ENCODE measurements at regions not wholly inside any gene's neighbourhood (a gene's known extent, or its start where the extent isn't known, plus 50 kb on each side); places are given as distances from the start of the nearest gene placed in this dataset.
"Not testable (repeated sequence)": the region's sequence is repeated elsewhere in the genome, so short reads cannot be mapped to it uniquely, and the experiment has no call there.

DNA sequence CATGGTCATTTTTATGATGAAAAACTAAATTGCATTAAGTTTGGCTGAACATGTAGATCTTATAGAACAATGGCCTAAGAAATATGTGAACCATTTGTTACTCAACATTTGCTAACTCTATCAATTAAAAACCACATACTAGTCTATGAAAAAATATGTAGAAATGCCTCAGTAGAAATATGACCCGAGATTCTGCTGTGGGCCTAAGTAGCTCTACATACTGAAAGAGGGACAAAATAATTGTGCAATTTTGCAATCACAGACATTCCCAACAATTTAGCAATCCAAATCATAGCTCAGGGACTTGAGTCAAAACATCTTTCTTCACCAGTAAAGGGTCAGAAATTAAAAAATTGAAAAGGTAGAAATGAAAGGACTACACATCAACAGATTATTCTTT is 619.0 kb downstream of the FRK start:
- DNase-seq (ENCODE audit: low spot score): no peak

DNA sequence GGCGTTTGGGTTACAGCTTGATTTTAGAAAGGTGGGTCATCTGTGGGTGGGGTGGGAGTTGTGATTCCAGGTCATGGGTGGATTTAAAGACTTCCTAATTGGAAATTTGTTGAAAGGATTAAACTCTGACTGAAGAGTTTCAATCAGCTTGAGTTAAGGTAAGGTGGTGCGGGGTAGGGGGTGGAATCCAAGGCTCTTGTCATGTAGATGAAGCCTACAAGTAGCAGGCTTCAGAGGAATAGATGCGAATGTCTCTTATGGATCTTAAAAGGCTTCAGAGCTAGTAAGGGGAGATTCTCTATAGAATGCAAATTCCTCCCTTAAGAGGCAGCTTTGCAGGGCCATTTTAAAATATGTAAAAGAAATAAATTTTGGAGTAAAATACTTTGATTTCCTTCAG is 645.3 kb downstream of the FRK start:
- no peak for DNase-seq (ENCODE audit: low spot score)

DNA sequence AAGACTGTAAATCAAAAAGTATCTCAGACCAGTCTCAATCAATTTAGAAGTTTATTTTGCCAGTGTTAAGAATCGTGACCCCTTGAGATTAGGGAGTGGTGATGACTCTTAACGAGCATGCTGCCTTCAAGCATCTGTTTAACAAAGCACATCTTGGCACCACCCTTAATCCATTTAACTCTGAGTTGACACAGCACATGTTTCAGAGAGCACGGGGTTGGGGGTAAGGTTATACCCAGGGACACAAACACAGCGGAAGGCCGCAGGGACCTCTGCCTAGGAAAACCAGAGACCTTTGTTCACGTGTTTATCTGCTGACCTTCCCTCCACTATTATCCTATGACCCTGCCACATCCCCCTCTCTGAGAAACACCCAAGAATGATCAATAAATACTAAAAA is 645.8 kb downstream of the FRK start:
- DNase-seq (ENCODE audit: low spot score): not testable (repeated sequence)

DNA sequence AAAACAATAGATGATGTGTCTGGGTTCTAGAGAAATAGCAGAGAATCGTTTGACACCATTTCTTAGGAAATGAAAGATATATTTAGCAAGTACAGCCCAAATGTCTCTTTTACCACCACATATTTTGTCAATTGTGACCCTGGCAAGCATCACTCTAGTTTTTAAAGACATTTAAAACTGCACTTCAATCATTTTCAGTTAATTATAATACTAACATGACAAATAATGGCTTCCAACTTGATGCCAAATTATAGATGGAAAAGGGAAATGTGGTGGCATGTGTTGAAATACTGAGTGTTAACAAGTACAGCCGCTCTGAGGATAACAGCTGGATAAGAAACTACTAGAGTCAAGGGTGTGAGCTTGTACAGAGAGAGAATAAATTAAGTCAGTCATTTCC is 648.9 kb downstream of the FRK start:
- DNase-seq (ENCODE audit: low spot score): no peak

DNA sequence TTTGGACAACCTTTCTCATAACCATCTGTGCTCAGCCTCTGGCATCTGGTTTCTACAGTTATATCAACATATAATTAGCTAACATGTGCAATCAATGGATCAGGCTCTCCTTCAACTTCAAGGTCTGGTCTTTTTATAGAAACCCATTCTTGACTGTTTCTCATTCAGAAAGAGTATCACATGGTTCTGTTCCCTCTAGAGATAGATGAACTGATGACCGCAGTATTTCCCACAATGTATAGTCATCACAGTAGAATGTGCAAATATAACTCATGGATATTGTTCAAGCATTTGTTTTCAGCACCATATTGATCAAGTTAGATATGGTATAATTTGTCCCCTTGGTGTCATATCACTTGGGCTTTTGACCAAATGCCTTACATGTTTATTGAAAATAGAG is 656.2 kb downstream of the FRK start:
- no peak for DNase-seq (ENCODE audit: low spot score)

DNA sequence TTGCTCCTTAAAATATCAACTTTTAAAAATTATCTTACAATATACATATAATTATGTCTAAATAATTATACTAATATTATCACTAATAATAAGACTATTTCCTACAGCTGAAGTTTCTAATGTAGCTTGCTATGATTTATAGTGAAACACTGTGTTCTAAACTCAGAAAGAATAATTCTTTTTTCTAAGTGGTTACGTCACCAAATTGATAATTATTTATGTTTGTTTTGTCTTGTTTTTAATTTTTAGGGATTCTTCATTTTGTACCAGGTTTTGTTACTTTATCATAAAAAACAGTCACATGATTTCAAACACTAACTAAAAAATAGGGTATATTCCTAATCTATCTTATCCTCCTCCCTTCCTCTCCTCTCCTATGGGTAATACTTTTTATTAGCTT is 662.1 kb downstream of the FRK start:
- no peak for DNase-seq (ENCODE audit: low spot score)

DNA sequence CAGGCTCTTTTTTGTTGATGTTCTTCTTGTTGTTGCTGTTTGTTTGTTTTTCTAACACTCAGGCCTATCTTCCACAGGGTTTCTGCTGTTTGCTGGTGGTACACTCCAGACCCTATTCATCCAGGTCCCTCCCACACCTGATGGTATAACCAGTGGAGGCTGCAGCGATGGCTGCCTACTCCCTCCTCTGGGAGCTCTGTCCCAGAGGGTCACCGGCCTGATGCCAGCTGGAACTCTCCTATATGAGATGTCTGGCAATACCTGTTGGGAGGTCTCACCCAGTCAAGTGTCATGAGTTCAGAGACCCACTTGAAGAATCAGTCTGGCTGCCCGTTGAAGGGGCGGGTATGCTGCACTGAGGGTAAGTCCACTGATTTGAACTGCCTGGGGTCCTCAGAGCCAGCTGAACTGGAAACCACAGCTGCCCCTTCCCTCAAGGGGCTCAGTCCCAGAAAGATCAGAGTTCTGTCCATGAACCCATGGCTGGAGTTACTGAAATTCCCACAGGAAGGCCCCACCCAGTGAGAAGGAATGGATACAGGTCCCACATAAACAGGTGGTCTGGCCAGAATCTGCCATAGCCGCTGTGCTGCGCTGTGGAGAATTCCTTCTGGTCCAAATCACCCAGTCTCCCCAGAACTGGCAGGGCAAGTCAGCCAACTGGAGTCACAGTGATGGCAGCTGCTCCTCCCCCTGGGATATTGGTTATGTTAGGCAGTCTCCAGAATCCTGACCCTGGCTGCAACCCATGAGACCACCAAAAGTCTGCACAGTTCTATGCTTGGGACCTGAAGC is 664.4 kb downstream of the FRK start:
- no peak for DNase-seq (ENCODE audit: low spot score)

DNA sequence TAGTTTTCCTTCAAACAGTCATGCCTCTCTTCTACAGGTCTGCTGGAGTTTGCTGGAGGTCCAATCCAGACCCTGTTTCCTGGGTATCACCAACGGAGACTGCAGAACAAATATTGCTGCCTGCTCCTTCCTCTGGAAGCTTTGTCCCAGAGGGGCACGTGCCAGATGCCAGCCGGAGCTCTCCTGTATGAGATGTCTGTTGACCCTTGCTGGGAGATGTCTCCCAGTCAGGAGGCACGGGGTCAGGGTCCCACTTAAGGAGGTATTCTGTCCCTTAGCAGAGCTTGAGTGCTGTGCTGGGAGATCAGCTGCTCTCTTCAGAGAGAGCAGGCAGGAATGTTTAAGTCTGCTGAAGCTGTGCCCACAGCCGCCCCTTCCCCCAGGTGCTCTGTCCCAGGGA is 666.9 kb downstream of the FRK start:
- no peak for DNase-seq (ENCODE audit: low spot score)

DNA sequence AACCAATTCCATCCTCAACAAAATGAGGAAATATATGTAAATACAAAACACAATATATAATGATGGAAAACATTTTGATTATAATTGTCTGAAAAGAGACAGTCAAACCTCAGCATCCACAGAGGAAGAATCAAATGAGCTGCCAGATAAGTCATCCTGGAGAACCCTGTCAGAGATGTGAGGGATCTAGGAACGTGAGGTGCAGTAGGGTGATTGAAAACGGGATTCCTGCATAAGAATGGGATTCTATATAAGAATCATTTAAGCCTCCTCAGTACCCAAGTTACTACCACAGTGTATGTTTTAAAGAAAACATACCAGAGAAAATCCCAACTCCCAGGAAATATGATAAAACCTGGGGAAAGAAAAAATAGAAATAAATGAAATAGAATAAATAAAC is 690.5 kb downstream of the FRK start:
- no peak for DNase-seq (ENCODE audit: low spot score)

DNA sequence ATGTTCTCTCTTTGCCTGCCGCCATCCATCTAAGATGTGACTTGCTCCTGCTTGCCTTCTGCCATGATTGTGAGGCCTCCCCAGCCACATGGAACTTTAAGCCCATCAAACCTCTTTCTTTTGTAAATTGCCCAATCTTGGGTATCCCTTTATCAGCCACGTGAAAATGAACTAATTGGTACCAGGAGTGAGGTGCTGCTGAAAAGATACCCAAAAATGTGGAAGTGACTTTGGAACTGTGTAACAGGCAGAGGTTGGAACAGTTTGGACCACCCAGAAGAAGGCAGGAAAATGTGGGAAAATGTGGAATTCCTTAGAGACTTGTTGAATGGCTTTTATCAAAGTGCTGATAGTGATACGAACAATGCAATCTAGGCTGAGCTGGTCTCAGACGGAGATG is 694.9 kb downstream of the FRK start:
- DNase-seq (ENCODE audit: low spot score): no peak

DNA sequence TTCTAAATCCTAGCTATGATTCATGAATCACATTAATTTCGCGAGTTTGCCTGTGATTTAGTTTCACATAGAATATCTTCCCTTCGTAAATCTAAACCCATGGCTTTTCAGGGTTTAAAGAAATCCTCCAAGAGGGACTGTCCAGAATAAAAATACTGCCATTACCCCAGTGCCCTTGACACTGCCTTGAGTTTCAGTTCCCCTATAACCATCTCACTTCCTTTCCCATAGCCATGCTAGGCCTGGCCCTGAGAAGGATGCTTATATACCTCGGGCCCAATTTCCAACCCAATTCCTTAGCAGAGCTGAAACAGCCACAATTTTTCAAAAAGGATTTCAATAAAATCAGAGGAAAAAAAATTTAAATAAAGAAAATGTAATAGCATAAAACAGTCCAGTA is 697.3 kb downstream of the FRK start:
- DNase-seq (ENCODE audit: low spot score): no peak

DNA sequence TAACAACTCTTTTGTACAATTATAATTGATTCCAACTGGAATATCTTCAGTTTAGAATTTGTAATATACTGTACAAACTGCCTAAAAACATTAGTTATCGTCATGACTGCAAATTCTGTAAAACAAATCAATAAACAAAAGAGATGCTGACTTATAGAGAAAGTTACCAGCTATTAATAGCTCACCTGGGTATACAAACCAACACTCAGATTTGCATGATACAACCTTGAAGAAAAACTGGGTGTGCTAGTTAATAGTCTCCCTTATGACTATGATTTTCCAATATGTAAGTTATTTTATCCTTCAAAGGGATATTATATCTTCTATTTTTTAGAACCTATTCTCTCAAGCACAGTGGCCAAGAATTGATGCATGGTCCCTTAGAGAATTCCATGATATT is 698.5 kb downstream of the FRK start:
- DNase-seq (ENCODE audit: low spot score): no peak

DNA sequence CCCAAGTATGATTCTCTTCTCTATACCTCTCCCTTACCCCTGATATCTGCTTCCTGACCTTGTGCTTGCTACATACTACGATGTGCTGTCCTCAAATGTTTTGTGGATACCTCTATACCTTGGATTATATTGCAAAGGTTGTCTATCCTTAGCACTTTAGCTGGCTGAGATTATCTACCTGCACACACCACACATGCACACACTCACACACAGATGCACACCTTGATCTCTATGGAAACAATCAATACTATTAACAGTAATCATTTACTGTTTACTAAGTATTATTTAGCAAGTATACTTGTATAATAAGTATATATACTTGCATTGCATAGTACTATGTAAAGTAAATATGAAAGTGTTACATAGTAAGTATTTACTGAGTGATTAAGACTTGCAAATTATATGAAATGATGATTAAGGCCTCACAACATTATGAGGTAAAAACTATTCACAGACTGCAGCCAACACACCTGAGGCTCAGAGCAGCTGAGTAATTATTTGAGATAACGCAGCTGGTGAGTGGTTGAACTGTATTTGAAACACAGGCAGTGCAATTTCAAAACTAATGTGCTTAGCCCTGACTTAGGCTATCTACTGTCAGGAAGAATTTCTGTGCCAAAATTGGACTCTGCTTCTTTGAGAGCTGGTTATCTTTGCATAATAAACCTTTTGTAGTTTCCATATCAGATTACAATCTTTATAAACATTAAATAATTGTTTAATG is 699.9 kb downstream of the FRK start:
- DNase-seq (ENCODE audit: low spot score): no peak

DNA sequence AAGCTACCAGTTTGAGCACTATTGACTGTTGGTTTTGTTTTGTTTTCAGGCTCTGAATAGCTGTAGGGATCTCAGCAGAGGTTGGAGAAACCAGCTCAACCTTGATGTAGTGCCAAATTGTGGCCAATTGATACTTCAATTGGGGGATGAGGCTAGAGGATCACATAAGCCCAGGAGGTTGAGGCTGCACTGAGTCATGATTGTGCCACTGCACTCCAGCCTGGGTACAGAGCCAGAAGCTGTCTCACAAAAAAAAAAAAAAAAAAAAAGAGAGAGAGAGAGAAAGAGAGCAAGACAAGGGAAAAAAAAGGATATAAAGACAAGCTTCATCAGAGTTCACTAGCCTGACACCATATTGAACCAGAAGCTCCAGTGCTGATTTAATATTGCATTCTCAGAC is 702.1 kb downstream of the FRK start:
- no peak for DNase-seq (ENCODE audit: low spot score)

DNA sequence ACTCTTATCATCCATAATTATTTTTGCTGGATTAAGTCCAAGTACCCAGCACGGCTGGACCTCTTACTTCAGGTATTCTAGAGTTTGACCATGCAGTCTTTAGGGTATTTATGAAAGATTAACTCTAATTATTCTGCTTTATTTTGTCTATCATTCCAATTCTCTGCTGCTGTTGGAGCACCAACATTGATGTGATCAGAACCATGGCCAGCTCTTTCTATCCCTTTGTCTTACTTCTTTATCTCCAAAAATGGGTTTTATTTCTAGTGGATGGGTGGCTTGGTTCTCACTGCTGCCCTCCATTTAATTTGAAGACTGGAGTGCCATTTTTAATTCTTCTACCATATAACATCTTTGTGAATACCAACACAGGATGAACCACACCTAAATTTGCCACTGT is 704.3 kb downstream of the FRK start:
- DNase-seq (ENCODE audit: low spot score): no peak

DNA sequence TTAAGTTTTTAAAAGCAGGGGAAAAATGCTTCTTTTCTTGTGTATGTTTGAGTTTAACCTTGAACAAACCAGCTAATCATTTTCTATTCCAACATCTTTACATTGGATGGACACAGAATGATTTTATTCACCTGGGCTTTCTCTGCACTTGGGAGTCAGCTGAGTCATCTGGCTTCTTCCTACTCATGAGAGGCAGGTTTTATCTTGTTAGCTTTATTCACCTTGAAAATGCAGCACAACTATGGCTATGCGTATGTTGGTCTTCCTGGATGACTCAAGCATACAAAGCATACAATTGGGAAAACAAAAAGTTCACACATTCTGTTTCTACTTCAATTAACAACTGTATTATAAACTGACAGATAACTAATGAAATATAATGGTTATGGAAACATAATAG is 737.7 kb downstream of the FRK start:
- no peak for DNase-seq (ENCODE audit: low spot score)

DNA sequence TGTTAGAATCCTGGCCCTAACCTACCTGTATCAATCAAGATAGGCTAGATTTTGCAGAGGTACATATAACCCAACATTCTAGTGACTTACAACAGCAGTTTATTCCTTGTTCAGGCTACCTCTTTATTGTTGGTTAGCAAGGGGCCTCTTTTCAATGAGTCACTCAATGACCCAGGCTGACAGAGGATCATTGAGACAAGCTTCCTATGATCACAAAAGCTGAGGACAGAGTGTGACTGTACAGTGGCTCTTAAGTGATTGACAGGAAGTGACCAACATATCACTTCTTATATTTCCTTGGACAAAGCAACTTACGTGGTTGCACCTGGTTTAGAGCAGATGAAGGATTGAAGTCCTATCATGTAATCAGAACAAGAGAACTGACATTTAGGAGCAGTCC is 740.9 kb downstream of the FRK start:
- DNase-seq (ENCODE audit: low spot score): no peak

DNA sequence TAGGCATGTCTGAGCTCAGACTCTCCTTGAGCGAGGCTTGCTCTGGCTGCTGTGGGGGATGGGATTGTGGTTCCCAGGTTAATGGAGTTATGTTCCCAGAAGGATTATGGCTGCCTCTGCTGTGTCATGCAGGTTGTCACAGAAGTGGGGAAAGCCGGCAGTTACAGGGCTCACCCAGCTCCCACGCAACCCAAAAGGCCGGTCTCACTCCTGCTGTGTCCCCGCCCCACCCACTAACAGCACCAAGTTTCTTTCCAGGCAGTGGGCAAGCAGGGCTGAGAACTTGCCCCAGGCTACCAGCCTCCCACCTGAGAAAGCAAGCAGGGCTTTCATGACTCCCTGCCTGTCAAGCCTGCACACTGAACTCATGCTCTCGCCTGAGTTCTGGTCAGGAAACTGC is 750.5 kb downstream of the FRK start:
- no peak for DNase-seq (ENCODE audit: low spot score)

DNA sequence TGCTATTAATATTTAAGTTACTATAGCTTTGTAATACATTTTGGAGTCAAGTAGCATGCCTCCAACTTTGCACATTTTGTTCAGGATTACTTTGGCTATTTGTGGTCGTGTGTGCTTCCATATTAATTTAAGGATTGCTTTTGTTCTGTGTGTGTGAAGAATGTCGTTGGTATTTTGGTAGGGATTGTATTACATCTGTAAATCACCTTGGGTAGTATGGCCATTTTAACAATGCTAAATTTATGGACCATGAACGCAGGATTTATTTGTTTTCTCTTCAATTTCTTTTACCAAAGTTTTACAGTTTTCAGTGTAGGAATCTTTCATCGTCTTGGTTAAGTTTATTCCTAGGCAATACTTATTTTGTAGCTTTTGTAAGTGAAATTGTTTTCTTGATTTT is 758.0 kb downstream of the FRK start:
- DNase-seq (ENCODE audit: low spot score): no peak

DNA sequence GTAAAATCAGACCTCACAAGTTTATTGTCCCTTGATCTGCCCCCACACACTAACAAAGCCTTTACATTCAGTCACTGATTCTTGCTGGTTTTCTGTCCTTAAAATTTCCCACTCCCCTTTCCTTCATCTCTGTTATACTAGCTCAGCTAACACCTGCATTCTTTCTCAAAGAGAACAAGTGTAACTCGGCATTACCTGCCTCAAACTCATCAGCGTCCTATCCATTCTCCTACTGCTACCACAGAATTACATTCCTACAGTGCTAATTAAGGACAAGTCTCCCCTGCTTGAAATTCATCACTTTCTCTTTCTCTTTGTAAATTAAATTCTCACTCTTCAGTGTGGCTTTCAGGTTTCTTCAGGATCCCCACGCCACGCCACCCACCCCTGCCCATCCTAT is 773.2 kb downstream of the FRK start:
- DNase-seq (ENCODE audit: low spot score): no peak

DNA sequence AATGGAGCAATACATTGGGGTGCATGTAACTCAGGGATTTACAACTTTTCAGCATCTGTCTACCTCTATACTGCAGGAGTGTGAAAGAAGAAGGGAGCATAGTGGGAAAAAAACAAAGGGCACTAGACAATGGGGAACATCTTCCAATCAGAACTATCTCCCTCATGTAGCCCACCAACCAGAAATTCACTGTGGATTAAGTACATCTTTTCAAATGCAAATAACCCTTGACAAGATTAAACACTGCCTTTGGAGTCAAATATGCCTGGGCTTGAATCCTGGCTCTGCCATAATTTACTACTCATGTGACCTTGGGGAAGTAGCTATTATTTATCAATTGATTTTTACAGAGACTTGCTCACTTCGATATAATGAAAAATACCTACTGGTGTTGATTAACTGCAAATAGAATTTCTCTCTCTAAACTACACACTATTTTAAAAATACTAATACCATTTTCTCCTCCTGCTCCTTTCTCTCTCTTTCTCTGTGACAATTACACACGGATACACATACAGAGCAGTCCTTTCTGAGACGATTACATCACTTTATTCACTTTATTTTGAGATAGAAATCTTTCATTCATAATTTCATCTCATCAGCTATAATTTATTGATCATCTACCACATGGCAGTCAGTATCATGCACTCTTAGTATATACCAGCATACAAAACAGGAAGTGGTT is 783.7 kb downstream of the FRK start:
- DNase-seq (ENCODE audit: low spot score): no peak

DNA sequence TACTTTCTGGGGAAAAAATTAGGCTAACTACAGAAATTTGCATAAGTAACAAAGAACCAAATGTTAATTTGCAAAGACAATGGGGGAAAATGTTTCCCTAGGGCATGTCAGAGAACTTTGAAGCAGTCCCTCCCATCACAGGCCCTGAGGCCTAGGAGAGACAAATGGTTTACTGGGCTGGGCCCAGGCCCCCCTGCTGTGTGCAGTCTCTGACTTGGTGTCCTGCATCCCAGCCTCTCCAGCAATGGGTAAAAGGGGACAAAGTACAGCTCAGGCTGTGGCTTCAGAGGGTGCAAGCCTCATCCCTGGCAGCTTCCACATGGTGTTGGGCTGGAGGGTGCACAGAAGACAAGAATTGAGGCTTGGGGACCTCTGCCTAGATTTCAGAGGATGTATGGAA is 788.4 kb downstream of the FRK start:
- DNase-seq (ENCODE audit: low spot score): no peak

DNA sequence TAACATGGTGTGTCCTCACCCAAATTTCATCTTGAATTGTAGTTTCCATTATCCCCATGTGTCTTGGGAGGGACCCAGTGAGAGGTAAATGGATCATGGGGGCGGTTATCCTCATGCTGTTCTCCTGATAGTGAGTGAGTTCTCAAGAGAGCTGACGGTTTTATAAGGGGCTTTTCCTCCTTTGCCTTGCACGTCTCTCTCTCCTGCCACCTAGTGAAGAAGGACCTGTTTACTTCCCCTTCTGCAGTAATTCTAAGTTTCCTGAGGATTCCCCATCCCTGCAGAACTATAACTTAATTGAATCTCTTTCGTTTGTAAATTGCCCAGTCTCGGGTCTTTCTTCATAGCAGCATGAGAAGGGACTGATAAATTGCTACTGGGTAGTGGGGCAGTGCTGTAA is 789.3 kb downstream of the FRK start:
- peak; percentile 29 for DNase-seq (ENCODE audit: low spot score)
